ENCODE measurements at regions not wholly inside any gene's neighbourhood (a gene's known extent, or its start where the extent isn't known, plus 50 kb on each side); places are given as distances from the start of the nearest gene placed in this dataset.

GRCh38 chr18:55778788-55779690 is 191.0 kb upstream of the TCF4 start:
- ATAC-seq (peak; percentile 75), DNase-seq (ENCODE audit: low spot score) (no peak)
- intact Hi-C loops (cut with DNase I): no loop called here

- no peak for ATAC-seq
- intact Hi-C loops (cut with DNase I): no loop called here
- DNase-seq (ENCODE audit: low spot score): no peak
Observed at GRCh38 chr18:55777666-55778304, 189.8 kb upstream of the TCF4 start.

DNA sequence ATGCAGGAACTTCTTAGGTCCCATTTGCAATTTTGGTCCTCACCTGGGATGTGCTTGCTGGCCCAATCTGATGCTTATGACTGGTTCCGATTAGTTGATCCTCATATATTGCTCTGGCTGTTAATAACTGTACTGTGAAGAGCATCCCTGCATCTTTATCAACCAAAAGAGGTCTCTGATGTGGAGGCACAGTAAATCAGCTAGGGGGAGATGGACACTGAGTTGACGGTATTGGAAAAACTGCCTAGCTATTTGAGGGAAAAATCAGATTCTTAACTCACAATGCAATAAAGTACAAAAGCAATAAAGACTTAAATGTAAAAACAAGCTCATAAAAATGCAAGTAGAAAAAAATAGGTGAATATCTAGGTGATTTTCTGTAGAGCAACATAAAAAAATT is 188.0 kb upstream of the TCF4 start:
- intact Hi-C loops (cut with DNase I): no loop called here
- ATAC-seq (no peak), DNase-seq (ENCODE audit: low spot score) (no peak)

GRCh38 chr18:55774505-55774904 is 186.5 kb upstream of the TCF4 start:
- DNase-seq (ENCODE audit: low spot score) (no peak), ATAC-seq (no peak)
- intact Hi-C loops (cut with DNase I): no loop called here

- intact Hi-C loops (cut with DNase I): no loop called here
- DNase-seq (ENCODE audit: low spot score): no peak
- no peak for ATAC-seq
Observed at GRCh38 chr18:55768255-55768654, 180.3 kb upstream of the TCF4 start.

DNA sequence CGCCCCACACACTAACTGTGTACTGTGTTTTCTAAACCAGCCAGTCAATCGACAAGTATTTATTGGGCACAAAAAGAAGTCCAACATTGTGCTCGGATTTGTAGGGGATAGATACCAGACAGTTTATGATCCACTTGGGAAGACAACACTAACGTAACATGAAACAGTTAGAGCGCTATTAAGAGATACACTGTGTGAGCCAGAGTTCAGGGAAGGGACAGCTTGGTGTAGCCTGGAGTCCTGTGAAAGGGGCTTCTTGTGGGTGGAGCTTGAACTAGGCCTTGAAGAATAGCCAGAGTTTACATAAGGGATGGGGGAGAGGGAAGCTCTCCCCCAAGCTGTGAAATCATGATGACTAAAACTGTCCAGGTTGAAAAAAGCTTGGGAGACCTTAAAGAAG is 176.4 kb upstream of the TCF4 start:
- intact Hi-C loops (cut with DNase I): no loop called here
- DNase-seq (ENCODE audit: low spot score) (no peak), ATAC-seq (peak; percentile 53)

DNA sequence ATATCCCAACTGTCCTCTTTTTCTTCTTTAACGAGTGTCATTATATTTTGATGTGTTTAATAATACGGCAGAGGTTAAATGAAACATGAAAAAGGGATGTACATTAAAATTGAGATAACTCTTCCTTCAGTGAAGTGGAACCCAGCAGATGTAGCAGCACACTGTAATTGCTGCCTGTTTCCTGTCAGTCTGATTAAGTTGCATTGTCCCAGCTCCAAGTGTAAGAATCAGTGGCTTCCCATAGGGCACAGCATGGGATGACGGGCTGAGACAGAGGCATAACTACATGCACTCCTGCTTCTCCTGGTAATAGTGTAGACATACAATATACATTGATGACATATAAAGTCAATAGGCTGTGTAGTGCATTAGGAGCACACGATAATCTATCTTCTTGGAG is 175.8 kb upstream of the TCF4 start:
- ATAC-seq (no peak), DNase-seq (ENCODE audit: low spot score) (no peak)
- intact Hi-C loops (cut with DNase I): no loop called here

DNA sequence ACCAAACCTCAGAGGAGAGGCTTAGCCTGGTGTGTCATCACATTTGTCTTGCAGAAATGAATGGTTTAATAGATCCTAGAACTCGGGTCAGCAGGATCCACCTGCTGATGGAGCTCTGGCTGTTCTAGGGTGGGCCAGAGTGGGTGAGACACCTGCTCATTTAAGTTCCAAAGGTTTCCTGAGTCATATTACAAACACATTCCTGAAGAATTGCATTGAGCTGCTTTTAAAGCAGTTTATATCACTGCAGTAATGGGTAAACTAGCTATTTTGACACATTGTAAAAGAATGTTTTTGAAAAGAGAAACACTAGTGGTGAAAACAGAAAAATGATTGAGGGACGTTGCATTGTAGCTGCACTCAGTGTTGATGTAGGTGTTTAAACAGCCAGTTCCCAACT is 175.3 kb upstream of the TCF4 start:
- ATAC-seq (no peak), DNase-seq (ENCODE audit: low spot score) (no peak)
- intact Hi-C loops (cut with DNase I): no loop called here

GRCh38 chr18:55762424-55762823 is 174.4 kb upstream of the TCF4 start:
- intact Hi-C loops (cut with DNase I): no loop called here

GRCh38 chr18:55753643-55754263 is 165.8 kb upstream of the TCF4 start:
- intact Hi-C loops (cut with DNase I): no loop called here
- no peak for ATAC-seq
- DNase-seq (ENCODE audit: low spot score): no peak

More at GRCh38 chr18:55762424-55762823, 174.4 kb upstream of the TCF4 start:
- no peak for ATAC-seq
- DNase-seq (ENCODE audit: low spot score): no peak

DNA sequence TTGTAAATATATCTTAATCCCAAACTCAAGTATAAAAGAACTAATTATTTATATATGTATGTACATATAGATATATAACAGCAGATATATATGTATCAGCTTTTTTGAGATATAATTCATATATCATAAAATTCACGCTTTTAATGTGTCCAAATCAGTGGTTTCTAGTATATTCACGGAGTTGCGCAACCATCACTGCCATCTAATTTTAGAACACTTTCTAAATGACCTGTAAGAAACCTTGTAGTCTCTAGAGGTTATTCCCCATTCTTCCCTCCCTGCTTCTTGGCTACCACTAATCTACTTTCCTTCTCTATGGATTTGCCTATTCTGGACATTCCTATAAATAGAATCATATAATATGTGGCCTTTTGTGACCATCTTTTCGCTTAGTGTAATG is 163.5 kb upstream of the TCF4 start:
- ATAC-seq: no peak
- intact Hi-C loops (cut with DNase I): no loop called here

GRCh38 chr18:55748227-55748738 is 160.3 kb upstream of the TCF4 start:
- DNase-seq (ENCODE audit: low spot score) (no peak), ATAC-seq (no peak)
- intact Hi-C loops (cut with DNase I): no loop called here

More for the DNA sequence above, 163.5 kb upstream of the TCF4 start:
- no peak for DNase-seq (ENCODE audit: low spot score)

DNA sequence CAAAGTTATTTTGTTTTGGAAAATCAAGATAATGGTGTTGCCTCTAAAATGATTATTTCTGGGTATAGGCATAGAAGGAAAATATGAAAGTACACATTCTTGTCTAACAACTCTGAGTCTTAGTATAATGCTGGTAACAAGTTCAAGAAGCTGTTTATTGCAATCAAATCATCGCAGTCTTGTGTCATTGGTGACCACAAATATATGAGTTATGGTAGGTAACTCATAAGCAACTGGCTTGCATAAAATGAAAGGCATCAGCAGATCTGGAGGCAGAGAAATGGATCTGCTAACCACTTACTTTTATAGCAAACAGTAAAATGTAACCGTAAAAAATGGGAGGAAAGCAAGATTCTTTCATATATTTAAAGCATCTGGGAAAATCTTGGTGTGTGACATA is 156.2 kb upstream of the TCF4 start:
- ATAC-seq: no peak
- no peak for DNase-seq (ENCODE audit: low spot score)
- intact Hi-C loops (cut with DNase I): no loop called here

DNA sequence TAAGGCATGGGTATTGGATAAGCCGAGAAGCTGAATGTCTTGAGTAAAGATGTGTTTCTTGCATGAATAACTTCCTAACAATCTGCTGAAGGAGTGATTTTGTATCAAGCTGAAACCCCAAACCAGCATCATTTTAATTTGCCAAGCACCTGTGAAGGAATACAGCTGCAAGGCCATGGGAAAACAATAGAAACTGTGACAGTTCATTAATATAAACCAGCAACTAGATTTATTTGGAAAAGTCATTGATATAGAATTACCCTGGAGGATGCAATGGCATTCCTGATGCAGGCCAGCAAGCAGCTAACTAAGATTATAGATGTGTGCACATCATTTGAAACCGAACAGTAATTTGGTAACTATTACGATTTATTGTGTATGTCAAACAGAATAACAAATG is 155.7 kb upstream of the TCF4 start:
- no peak for DNase-seq (ENCODE audit: low spot score)
- intact Hi-C loops (cut with DNase I): no loop called here
- no peak for ATAC-seq

- DNase-seq (ENCODE audit: low spot score) (no peak), ATAC-seq (no peak)
- intact Hi-C loops (cut with DNase I): no loop called here
Observed at GRCh38 chr18:55743133-55743532, 155.1 kb upstream of the TCF4 start.

GRCh38 chr18:55739488-55739887 is 151.5 kb upstream of the TCF4 start:
- DNase-seq (ENCODE audit: low spot score): no peak
- intact Hi-C loops (cut with DNase I): no loop called here
- ATAC-seq: no peak

DNA sequence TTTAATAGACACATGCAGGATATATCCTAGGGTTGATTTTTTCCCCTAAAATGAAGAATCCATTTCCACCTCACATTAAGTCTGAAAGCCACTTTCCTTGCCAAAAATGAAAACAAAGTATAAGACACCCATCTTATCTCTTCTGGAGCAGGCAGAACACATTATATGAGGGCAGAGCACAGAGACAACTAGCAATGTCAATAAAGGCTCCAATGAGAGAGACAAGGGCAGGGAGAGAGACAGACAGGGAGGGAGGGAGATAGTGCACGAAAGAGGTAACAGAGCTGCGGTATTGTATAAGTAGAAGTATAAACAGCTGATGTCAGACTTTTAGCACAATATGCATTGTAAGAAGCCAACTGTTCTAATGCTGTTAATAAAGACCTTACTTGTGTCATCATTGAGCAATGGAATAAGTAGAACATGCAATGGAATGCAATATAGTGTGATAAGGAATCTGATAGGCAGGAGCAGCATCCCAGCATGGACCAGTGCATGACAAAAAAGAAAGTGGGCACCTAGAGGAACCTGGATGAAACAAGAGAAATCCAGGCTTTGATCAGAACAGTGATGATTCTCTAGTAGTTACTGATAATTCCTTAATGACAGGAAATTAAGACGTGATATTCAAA is 150.6 kb upstream of the TCF4 start:
- intact Hi-C loops (cut with DNase I): no loop called here
- DNase-seq (ENCODE audit: low spot score) (no peak), ATAC-seq (no peak)

DNA sequence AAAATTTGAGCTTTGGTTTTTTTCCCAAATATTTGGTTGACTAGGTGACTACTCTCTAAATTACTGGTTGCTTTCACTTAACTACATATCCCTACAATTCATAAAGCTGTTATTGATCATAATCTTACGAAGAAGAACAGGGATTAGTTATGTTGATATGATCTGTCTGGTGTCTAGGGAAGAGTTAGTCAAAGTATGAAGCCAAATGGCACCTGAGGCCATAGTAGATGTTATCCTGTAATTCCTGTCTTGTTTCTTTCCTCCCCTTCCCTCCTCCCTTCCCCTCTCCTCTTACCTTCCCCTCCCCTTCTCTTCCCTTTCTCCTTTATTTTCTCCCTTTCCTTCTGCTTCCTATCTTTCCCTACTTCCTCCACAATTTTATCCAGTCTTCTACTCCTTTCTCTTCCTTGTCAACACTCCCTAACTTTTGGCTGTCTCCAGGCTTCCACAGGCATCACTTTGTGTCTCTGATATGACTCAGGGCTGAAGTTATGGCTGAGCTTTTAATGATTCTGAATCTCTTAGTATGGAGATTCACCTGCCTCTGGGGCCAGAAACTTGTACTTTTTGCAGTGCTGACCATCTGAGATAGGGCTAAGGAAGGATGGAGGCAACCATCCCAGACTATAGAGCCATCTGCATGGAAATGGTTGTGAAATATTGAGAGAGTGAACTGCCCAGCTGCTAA is 149.9 kb upstream of the TCF4 start:
- no peak for DNase-seq (ENCODE audit: low spot score)
- no peak for ATAC-seq
- intact Hi-C loops (cut with DNase I): no loop called here

- DNase-seq (ENCODE audit: low spot score) (no peak), ATAC-seq (no peak)
- intact Hi-C loops (cut with DNase I): no loop called here
Observed at GRCh38 chr18:55737266-55737665, 149.3 kb upstream of the TCF4 start.
